Keratinocyte (primary cell): ENCODE measurements at regions not wholly inside any gene's neighbourhood (a gene's known extent, or its start where the extent isn't known, plus 50 kb on each side); places are given as distances from the start of the nearest gene placed in this dataset.

ENCODE experiments used
- CTCF ChIP-seq, 3 experiments: IDR thresholded peaks in 1 of 3; conservative IDR thresholded peaks in 1 of 3; optimal IDR thresholded peaks in 1 of 3; 2 replicates in 2 of 3; 3 replicates in 1 of 3; pipeline versions ENCODE3 to v1.5.1; 2011; ENCODE audit warnings: low read length in 3 of 3, mild to moderate bottlenecking in 3 of 3, moderate library complexity in 2 of 3, control low read depth in 1 of 3, inconsistent platforms in 1 of 3; ENCODE audit not compliant: insufficient read depth in 2 of 3; ENCODE audit errors: extremely low read depth in 1 of 3
- EZH2 ChIP-seq: IDR thresholded peaks from one replicate; pipeline ENCODE4 v1.6.1; 2012; ENCODE audit warnings: inconsistent platforms, mild to moderate bottlenecking, low read length, moderate library complexity

GRCh38 chr14:35975814-35976213, 149.7 kb downstream of the BRMS1L start:
- TF ChIP-seq CTCF (optimal IDR thresholded peaks at IDR 0.05 in 1 of 3, IDR thresholded peaks at IDR 0.05 in 1 of 3, conservative IDR thresholded peaks at IDR 0.05 in 1 of 3; ENCODE audit: extremely low read depth in 1 of 3, insufficient read depth in 2 of 3, low read length in 3 of 3) (no peak), EZH2 (no peak)
